AG08395 (cell line): ENCODE measurements at regions not wholly inside any gene's neighbourhood (a gene's known extent, or its start where the extent isn't known, plus 50 kb on each side); places are given as distances from the start of the nearest gene placed in this dataset.
"Not testable (repeated sequence)": the region's sequence is repeated elsewhere in the genome, so short reads cannot be mapped to it uniquely, and the experiment has no call there.

Source experiments
- DNase-seq: peaks from one replicate; pipeline ENCODE4 v3.0.0; 2012; ENCODE audit warnings: mixed read lengths, low spot score

- not testable (repeated sequence) for DNase-seq
These were observed 64.9 kb upstream of the CTSV start for GRCh38 chr9:97103613-97104383.

GRCh38 chr9:97099540-97099939 lies 60.6 kb upstream of the CTSV start:
- DNase-seq, result not testable (repeated sequence)

- DNase-seq, result no peak
These were observed 57.9 kb upstream of the CTSV start for GRCh38 chr9:97096793-97097192.

GRCh38 chr9:97089361-97089760 lies 50.4 kb upstream of the CTSV start:
- DNase-seq, result not testable (repeated sequence)
